ENCODE measurements at regions not wholly inside any gene's neighbourhood (a gene's known extent, or its start where the extent isn't known, plus 50 kb on each side); places are given as distances from the start of the nearest gene placed in this dataset.

DNA sequence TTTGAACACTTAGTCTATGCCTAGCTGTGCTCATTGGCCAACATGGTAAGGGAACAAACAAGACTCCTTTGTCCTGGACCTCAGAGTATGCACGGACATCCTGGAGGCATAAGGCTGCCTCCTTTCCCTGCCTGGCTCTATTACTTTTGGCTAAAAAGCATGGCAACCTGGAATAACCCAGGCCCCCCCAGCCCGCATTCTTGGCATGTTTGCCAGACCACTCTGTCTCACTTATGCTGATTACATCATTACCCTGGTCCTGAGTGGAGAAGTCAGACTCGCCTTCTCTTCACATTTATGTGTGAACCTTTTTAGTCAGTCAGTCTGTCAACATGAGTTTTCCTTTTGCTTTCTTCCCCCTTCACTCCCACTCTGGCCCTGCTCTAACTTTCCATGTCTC is 58.0 kb upstream of the ELK3 start:
- POLR2A ChIA-PET (ENCODE audit: unreplicated experiment) = no interaction called here
- Histone ChIP-seq H3K9me2 (replicated peaks; ENCODE audit: low read length) (no peaks in the 10 kb centered on the region), H3K4me3 (ENCODE audit: low read length) (no peak overlapping the region), H4K20me1 (ENCODE audit: low read length) (no peaks in the 10 kb centered on the region), H2AFZ (ENCODE audit: low read length) (no peak overlapping the region), H3K27me3 (ENCODE audit: low read length) (no peaks in the 10 kb centered on the region), H3K9me3 (ENCODE audit: low read length) (no peaks in the 10 kb centered on the region), H3F3A (ENCODE audit: low read length, unreplicated experiment) (no peaks in the 10 kb centered on the region), H3K4me1 (ENCODE audit: insufficient read depth, low read length) (no peaks in the 10 kb centered on the region), H3K36me3 (ENCODE audit: low read depth, low read length) (no peaks in the 10 kb centered on the region), H3K4me2 (ENCODE audit: low read length) (no peak overlapping the region), H3K79me2 (ENCODE audit: low read length) (no peaks in the 10 kb centered on the region), H3K9ac (ENCODE audit: low read length) (no peak overlapping the region), H3K27ac (ENCODE audit: low read length) (no peak overlapping the region)
- no peak for TF ChIP-seq EZH2 (IDR thresholded peaks at IDR 0.05; ENCODE audit: low read length, unreplicated experiment)
- TF ChIP-seq, protein P1, sequence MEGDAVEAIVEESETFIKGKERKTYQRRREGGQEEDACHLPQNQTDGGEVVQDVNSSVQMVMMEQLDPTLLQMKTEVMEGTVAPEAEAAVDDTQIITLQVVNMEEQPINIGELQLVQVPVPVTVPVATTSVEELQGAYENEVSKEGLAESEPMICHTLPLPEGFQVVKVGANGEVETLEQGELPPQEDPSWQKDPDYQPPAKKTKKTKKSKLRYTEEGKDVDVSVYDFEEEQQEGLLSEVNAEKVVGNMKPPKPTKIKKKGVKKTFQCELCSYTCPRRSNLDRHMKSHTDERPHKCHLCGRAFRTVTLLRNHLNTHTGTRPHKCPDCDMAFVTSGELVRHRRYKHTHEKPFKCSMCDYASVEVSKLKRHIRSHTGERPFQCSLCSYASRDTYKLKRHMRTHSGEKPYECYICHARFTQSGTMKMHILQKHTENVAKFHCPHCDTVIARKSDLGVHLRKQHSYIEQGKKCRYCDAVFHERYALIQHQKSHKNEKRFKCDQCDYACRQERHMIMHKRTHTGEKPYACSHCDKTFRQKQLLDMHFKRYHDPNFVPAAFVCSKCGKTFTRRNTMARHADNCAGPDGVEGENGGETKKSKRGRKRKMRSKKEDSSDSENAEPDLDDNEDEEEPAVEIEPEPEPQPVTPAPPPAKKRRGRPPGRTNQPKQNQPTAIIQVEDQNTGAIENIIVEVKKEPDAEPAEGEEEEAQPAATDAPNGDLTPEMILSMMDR (conservative IDR thresholded peaks at IDR 0.05; ENCODE audit: low read depth, low read length) = no peak
- no peak for TF ChIP-seq EZH2phosphoT487 (IDR thresholded peaks at IDR 0.05; ENCODE audit: borderline replicate concordance, low read length)
- DNase-seq (no peak), ATAC-seq (0 out of 2 replicates have a peak, but pooled peaks have one; percentile 29)
- CTCF ChIA-PET = no interaction called here
- intact Hi-C loops (cut with micrococcal nuclease) = no loop called here
- BruUV-seq (replicated peaks) = no TSS peak

DNA sequence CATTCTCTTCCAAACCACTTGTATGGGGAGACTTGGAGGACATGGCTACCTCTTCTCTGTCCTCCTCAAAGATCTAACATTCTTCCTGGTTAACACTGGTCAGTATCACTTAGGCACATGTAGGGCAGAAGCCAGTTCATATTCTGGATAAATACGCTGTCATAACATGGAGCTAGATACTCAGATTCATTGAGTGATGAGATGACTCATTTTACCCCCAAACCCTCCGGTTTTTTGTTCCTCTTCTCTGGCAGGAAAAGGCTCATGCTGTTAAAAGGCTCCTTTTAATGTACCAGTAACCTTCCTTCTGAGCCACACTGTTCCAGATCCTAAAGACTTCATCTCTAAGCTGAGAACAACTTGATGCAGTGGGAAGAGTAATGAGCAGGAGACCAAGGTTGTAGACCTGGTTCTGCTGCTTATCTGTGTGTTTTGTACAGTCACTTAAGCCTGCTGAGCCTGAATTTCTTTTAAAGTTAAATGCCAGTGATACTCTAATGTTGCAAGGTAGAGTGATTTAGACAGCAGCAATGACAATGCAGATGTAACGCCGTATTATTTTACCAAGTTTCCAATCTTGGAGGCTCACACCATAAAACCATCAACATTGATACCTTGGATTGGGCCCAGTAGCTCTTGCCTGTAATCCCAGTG is 57.3 kb upstream of the ELK3 start:
- Histone ChIP-seq H3K9me3 (ENCODE audit: low read length) (no peaks in the 10 kb centered on the region), H3K4me1 (ENCODE audit: insufficient read depth, low read length) (no peaks in the 10 kb centered on the region), H4K20me1 (ENCODE audit: low read length) (no peaks in the 10 kb centered on the region), H3K36me3 (ENCODE audit: low read depth, low read length) (no peaks in the 10 kb centered on the region), H3K27ac (ENCODE audit: low read length) (no peak overlapping the region), H3F3A (ENCODE audit: low read length, unreplicated experiment) (no peaks in the 10 kb centered on the region), H3K79me2 (ENCODE audit: low read length) (no peaks in the 10 kb centered on the region), H3K4me3 (ENCODE audit: low read length) (no peak overlapping the region), H3K27me3 (ENCODE audit: low read length) (no peaks in the 10 kb centered on the region), H3K9ac (ENCODE audit: low read length) (no peak overlapping the region), H3K4me2 (ENCODE audit: low read length) (no peak overlapping the region), H2AFZ (ENCODE audit: low read length) (no peak overlapping the region), H3K9me2 (replicated peaks; ENCODE audit: low read length) (no peaks in the 10 kb centered on the region)
- POLR2A ChIA-PET (ENCODE audit: unreplicated experiment) = no interaction called here
- intact Hi-C loops (cut with micrococcal nuclease) = no loop called here
- peak; percentile 22 for DNase-seq
- CTCF ChIA-PET = no interaction called here
- ATAC-seq = no peak
- TF ChIP-seq, protein P1 (conservative IDR thresholded peaks at IDR 0.05; ENCODE audit: low read depth, low read length) = no peak
- no peak for TF ChIP-seq EZH2phosphoT487 (IDR thresholded peaks at IDR 0.05; ENCODE audit: borderline replicate concordance, low read length)
- no peak for TF ChIP-seq EZH2 (IDR thresholded peaks at IDR 0.05; ENCODE audit: low read length, unreplicated experiment)
- no TSS peak for BruUV-seq (replicated peaks)

DNA sequence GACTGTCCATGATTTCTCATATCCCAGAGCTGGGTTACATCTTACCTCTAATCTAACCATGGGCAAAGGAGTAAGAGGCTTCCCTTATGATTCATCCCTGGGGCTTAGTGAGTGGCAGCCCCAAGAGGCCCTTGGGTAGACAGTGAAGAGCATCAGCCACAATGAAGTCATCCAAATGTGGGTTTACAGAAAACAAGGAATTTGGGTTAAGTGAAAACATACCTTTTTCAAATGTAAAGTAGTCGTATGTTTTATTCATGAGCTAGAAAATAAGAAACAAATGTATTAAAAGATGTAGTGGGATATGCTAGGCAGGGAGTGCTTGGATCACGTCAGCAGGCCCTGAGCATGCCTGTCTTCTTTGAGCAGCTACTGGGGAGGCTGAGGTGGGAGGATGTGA is 54.0 kb upstream of the ELK3 start:
- no peak overlapping the region for H3K27ac ChIP-seq (ENCODE audit: low read length)
- H3K27me3 ChIP-seq (ENCODE audit: low read length) = no peaks in the 10 kb centered on the region
- DNase-seq (peak; percentile 9), ATAC-seq (no peak)
- ChIA-PET POLR2A (ENCODE audit: unreplicated experiment) (no interaction called here), CTCF (no interaction called here)
- no TSS peak for BruUV-seq (replicated peaks)
- no peaks in the 10 kb centered on the region for H3K36me3 ChIP-seq (ENCODE audit: low read depth, low read length)
- TF ChIP-seq, protein P1 (conservative IDR thresholded peaks at IDR 0.05; ENCODE audit: low read depth, low read length) = no peak
- TF ChIP-seq EZH2phosphoT487 (IDR thresholded peaks at IDR 0.05; ENCODE audit: borderline replicate concordance, low read length) (no peak), EZH2 (IDR thresholded peaks at IDR 0.05; ENCODE audit: low read length, unreplicated experiment) (no peak)
- H3F3A ChIP-seq (ENCODE audit: low read length, unreplicated experiment) = no peaks in the 10 kb centered on the region
- no peaks in the 10 kb centered on the region for H3K9me2 ChIP-seq (replicated peaks; ENCODE audit: low read length)
- no peaks in the 10 kb centered on the region for H3K4me1 ChIP-seq (ENCODE audit: insufficient read depth, low read length)
- H3K4me3 ChIP-seq (ENCODE audit: low read length) = no peak overlapping the region
- H4K20me1 ChIP-seq (ENCODE audit: low read length) = no peaks in the 10 kb centered on the region
- H2AFZ ChIP-seq (ENCODE audit: low read length) = no peak overlapping the region
- no peaks in the 10 kb centered on the region for H3K79me2 ChIP-seq (ENCODE audit: low read length)
- H3K9ac ChIP-seq (ENCODE audit: low read length) = no peak overlapping the region
- H3K9me3 ChIP-seq (ENCODE audit: low read length) = no peaks in the 10 kb centered on the region
- H3K4me2 ChIP-seq (ENCODE audit: low read length) = no peak overlapping the region
- intact Hi-C loops (cut with micrococcal nuclease) = no loop called here
